ENCODE measurements at regions not wholly inside any gene's neighbourhood (a gene's known extent, or its start where the extent isn't known, plus 50 kb on each side); places are given as distances from the start of the nearest gene placed in this dataset.

DNA sequence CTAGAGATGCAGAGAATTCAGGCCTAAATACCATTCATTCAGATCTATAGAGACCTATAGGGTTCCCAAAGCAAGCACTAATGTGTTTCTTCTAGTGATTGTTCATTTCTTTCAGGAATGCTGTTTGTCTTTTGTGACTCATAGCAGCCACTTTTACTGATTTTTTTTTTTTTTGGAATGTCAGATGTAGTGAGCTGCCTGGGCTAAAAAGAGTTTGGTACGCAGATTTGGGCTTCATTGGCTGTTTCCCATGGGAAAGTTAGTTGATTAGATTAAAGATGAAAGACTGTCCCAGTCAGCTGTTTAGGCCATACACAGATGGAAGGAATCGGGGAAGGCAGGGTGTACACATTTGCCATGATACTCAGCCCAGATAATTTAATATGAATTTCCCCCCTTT is 87.6 kb downstream of the CDC42EP3 start:
- no peaks in the 10 kb centered on the region for H3K9me3 ChIP-seq
- H3K4me1 ChIP-seq = peaks cover 24 to 56% (median 46%) of the 10 kb centered on the region in 4 donors
- no peaks in the 10 kb centered on the region for H3K27me3 ChIP-seq
- TF ChIP-seq POLR2A (IDR thresholded peaks at IDR 0.05; ENCODE audit: low read depth) (no peak), CTCF (IDR thresholded peaks at IDR 0.05) (no peak), EP300 (IDR thresholded peaks at IDR 0.05) (no peak), POLR2AphosphoS5 (IDR thresholded peaks at IDR 0.05) (no peak)
- no peak for DNase-seq (ENCODE audit: extremely low spot score)
- intact Hi-C loops (cut with DNase I) = no loop called here
- WGBS = 63% methylated on average over 2 of the region's 2 CpGs
- no peak overlapping the region for H3K4me3 ChIP-seq
- H3K27ac ChIP-seq (replicated peaks in 1 of 4) = peak overlapping the region in 2 of 4 donors; percentile 7 to 16
- H3K36me3 ChIP-seq = no peaks in the 10 kb centered on the region

- Histone ChIP-seq H3K4me3 (no peak overlapping the region), H3K36me3 (no peaks in the 10 kb centered on the region), H3K27ac (replicated peaks in 1 of 4) (peak overlapping the region; percentile 47 to 64 (median 62)), H3K27me3 (no peaks in the 10 kb centered on the region), H3K9me3 (no peaks in the 10 kb centered on the region), H3K4me1 (peaks cover 24 to 71% (median 59%) of the 10 kb centered on the region in 4 donors)
- TF ChIP-seq EP300 (IDR thresholded peaks at IDR 0.05) (no peak), POLR2A (IDR thresholded peaks at IDR 0.05; ENCODE audit: low read depth) (no peak), POLR2AphosphoS5 (IDR thresholded peaks at IDR 0.05) (no peak), CTCF (IDR thresholded peaks at IDR 0.05) (no peak)
- 74% methylated on average over 5 of the region's 5 CpGs for WGBS
- no peak for DNase-seq (ENCODE audit: extremely low spot score)
- intact Hi-C loops (cut with DNase I) = no loop called here
Observed at GRCh38 chr2:37585295-37585908, 86.0 kb downstream of the CDC42EP3 start.

DNA sequence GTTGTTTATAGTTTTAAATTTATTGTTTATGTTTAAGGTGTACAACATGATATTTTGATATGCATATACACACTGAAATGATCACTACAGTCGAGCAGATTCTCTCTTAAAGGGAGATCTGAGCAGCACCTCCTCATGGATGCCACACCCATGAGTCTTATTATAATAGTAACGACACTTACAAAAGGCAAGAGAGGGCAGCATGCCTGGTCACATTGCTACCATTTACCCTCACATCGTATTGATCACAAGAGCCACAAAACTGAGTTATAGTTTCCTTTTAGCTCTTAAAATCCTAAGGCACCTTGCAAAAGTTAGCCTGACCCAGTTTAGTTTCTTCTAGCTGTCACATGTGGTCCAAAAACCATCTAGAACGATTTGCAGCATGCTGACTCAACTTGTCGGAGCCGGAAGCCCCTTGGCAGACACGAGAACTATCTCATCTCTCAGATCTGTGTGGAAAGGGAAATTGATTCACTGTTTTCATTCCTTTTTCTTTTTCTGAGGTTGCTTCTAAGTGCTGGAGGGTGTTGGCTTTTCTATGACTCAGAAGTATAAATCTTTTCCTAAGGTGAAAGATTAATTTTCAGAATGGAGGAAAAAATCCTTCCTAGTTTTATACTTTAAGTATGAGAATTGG is 85.3 kb downstream of the CDC42EP3 start:
- intact Hi-C loops (cut with DNase I) = no loop called here
- DNase-seq (ENCODE audit: extremely low spot score) = peak; percentile 93
- Histone ChIP-seq H3K9me3 (no peaks in the 10 kb centered on the region), H3K4me3 (no peak overlapping the region), H3K27ac (replicated peaks in 1 of 4) (peak overlapping the region; percentile 47 to 64 (median 62)), H3K27me3 (no peaks in the 10 kb centered on the region), H3K36me3 (no peaks in the 10 kb centered on the region), H3K4me1 (peaks cover 24 to 78% (median 66%) of the 10 kb centered on the region in 4 donors)
- 24% methylated on average over 7 of the region's 7 CpGs for whole genome bisulfite sequencing
- peak; percentile 49 to 79 for TF ChIP-seq POLR2AphosphoS5 (IDR thresholded peaks at IDR 0.05)
- no peak for TF ChIP-seq EP300 (IDR thresholded peaks at IDR 0.05)

GRCh38 chr2:37586663-37587317 is 84.7 kb downstream of the CDC42EP3 start:
- TF ChIP-seq POLR2AphosphoS5 (IDR thresholded peaks at IDR 0.05) (no peak), POLR2A (IDR thresholded peaks at IDR 0.05; ENCODE audit: low read depth) (no peak), CTCF (IDR thresholded peaks at IDR 0.05) (no peak), EP300 (IDR thresholded peaks at IDR 0.05) (no peak)
- 66% methylated on average over 3 of the region's 3 CpGs for WGBS
- peak overlapping the region; percentile 47 to 64 (median 62) for H3K27ac ChIP-seq (replicated peaks in 1 of 4)
- H3K4me1 ChIP-seq = peaks cover 24 to 85% (median 71%) of the 10 kb centered on the region in 4 donors
- no peaks in the 10 kb centered on the region for H3K9me3 ChIP-seq
- H3K4me3 ChIP-seq = no peak overlapping the region
- no peaks in the 10 kb centered on the region for H3K36me3 ChIP-seq
- DNase-seq (ENCODE audit: extremely low spot score) = no peak
- intact Hi-C loops (cut with DNase I) = no loop called here
- H3K27me3 ChIP-seq = no peaks in the 10 kb centered on the region

DNA sequence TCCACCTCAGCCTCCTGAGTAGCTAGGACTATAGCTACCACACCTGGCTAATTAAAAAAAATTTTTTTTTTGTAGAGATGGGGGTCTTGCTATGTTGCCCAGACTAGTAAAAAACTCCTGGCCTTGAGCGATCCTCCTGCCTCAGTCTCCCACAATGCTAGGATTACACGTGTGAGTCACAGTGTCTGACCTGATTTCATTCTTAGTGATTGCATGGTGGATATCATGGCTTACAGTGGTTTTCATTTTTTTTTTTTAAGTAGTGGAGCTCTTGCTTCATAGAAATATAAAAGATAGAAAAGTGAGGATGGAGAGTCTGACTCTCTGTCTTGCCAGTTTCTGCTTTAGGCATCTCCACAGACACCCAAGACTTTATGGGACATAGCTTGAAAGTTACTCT is 83.6 kb downstream of the CDC42EP3 start:
- intact Hi-C loops (cut with DNase I) = no loop called here
- Histone ChIP-seq H3K36me3 (no peaks in the 10 kb centered on the region), H3K27ac (replicated peaks in 1 of 4) (no peak overlapping the region), H3K9me3 (no peaks in the 10 kb centered on the region), H3K4me1 (peaks cover 24 to 81% (median 72%) of the 10 kb centered on the region in 4 donors), H3K27me3 (no peaks in the 10 kb centered on the region), H3K4me3 (no peak overlapping the region)
- TF ChIP-seq POLR2AphosphoS5 (IDR thresholded peaks at IDR 0.05) (no peak), EP300 (IDR thresholded peaks at IDR 0.05) (no peak), CTCF (IDR thresholded peaks at IDR 0.05) (no peak), POLR2A (IDR thresholded peaks at IDR 0.05; ENCODE audit: low read depth) (no peak)
- 94% methylated on average over 2 of the region's 2 CpGs for WGBS
- DNase-seq (ENCODE audit: extremely low spot score) = no peak

All from esophagus muscularis mucosa (tissue), 4 donors.